HK-2 (cell line): ENCODE measurements at regions not wholly inside any gene's neighbourhood (a gene's known extent, or its start where the extent isn't known, plus 50 kb on each side); places are given as distances from the start of the nearest gene placed in this dataset.
"Not testable (repeated sequence)": the region's sequence is repeated elsewhere in the genome, so short reads cannot be mapped to it uniquely, and the experiment has no call there.

ENCODE experiments used
- DNase-seq: peaks from one replicate; pipeline ENCODE4 v3.0.0-alpha.2; 2018; ENCODE audit not compliant: unreplicated experiment

DNA sequence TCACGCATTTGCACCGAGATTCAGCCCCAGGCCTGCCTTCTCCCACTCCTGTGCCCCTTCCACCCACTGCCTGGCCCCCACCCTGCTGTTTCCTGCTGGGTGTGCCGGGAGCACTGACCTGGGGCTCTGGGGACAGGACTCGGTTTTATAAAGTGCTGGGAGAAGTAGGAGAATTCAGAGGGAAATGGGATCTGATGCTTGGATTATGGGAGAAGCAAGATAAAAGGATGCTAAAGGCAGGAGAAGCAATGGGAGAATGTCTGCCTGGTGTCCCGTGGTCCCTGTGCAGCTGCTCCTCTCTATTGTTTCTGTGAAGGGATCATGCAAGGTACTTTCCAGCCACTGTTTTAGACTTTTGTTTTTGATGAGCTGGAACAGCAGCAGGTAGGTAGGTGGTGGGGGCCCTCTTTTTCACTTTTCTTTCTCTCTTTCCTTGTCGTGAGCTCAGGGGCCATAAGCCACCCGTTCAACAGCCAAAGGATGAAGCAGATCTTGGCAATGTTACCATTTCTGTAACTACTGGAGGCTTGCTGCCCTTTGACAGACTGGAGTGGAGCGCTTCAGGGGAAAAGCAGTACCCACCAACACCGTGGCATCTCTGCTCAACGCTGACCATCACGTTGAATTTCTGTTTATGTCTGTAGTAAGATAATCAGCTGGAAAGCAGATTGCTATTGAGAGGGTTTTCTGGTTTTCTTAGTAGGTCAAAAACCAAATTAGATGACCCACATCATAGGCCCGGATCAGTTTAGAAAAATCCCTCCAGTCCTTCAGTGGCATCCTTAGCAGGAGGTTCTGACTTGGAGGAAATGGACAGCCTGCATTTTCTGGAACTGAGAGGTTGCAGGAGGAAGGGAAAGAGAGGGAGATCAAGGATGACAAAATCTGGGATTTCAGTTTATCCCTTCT is 63.8 kb upstream of the ENPP6 start:
- no peak for DNase-seq

DNA sequence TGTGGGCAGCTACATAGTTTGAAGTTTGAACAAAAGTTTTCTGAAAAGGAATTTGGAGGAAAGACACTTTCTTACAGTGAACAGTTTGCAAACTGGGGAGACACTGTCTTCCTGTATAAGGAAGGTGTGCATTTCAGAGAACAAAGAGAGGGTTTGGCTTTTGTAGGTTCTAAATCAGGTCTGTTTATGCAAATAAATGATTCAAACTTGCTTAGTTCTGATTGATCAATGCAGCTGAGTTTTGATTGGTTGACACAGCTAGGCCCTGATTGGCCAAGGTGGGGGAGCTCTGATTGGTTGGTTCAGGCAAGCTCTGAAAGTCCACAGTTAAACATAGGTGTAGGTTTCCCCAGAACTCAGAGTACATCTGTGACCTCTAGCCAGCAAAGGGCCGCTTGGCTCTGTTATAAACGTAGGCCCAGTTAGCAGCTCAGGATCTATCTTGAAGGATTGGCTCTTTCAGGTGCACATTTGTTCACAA is 63.0 kb upstream of the ENPP6 start:
- DNase-seq, result no peak

- DNase-seq, result no peak
Measured at GRCh38 chr4:184280137-184280536, 62.5 kb upstream of the ENPP6 start.

GRCh38 chr4:184279496-184280061 is 61.9 kb upstream of the ENPP6 start:
- DNase-seq, result no peak

- not testable (repeated sequence) for DNase-seq
Measured at GRCh38 chr4:184277769-184278168, 60.1 kb upstream of the ENPP6 start.

DNA sequence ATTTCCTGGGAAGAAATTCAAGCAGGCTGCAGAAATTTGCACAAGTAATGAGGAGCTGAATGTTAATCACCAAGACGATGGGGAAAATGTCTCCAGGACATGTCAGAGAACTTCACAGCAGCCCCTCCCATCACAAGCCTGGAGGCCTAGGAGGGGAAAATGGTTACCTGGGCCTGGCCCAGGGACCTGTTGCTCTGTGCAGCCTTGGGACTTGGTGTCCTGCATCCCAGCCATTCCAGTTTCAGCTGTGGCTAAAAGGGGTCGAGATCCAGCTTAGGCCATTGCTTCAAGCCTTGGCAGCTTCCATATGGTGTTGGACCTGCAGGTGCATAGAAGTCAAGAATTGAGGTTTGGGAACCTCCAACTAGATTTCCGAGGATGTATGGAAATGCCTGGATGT is 59.3 kb upstream of the ENPP6 start:
- not testable (repeated sequence) for DNase-seq

GRCh38 chr4:184276346-184276745 is 58.7 kb upstream of the ENPP6 start:
- not testable (repeated sequence) for DNase-seq

GRCh38 chr4:184275766-184276165 is 58.1 kb upstream of the ENPP6 start:
- peak; percentile 41 for DNase-seq

DNA sequence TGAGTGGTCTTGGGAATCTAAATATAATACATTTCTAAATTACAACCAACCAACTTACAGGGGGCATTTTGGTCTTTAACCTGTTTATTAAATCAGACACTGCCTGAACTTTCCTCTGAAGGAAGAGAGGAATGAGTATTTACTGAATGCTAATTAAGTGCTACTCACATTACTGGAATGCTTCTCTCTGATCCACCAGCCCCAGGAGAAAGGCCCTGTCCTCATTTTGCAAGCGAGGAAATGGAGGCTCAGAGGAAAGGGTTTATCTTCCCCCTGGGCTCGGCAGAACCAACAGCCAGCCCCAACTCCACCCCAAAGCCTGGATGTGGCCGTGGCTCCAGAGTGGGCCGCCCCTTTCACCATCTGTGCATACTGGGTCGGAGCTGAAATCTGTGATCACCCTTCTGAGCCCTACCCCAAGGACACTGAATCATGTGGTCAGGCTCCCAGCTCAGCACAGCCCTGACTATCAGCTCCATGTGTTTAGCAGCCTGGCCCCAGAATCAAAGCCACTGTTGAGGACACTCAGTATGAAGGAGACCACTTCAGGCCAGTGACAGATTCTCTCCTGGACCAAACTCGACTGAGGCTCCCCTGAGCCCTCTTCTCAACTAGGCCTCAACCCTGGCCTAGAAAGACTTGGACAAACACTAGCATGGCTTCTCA is 56.7 kb upstream of the ENPP6 start:
- no peak for DNase-seq

- no peak for DNase-seq
Measured at GRCh38 chr4:184273166-184274147, 55.8 kb upstream of the ENPP6 start.

- no peak for DNase-seq
Measured at GRCh38 chr4:184270808-184271413, 53.2 kb upstream of the ENPP6 start.

DNA sequence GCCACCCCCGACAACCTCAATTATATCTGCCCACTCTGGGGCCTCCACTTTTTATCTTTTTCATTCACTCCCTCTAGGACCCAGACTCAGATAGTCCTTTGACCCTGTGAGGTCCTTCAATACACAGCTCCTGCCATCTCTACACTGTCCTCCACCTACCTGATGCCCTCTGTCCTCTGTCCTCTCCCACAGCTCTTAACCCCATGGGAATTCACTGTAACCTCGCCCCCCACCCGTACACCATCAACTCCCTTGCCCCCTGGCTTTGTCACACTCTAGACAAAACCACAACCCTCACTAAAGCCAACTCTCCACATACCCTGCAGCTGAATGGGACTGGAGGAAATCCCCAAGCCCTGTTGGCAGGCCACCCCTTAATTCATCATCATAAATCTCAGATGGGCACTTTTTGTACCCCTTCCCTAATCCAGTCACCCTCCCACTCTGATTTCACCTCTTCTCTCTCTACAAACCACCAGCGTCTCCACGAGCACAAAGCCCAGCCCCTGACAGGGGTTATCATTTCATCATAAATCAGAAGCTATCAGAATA is 52.3 kb upstream of the ENPP6 start:
- DNase-seq, result no peak

DNA sequence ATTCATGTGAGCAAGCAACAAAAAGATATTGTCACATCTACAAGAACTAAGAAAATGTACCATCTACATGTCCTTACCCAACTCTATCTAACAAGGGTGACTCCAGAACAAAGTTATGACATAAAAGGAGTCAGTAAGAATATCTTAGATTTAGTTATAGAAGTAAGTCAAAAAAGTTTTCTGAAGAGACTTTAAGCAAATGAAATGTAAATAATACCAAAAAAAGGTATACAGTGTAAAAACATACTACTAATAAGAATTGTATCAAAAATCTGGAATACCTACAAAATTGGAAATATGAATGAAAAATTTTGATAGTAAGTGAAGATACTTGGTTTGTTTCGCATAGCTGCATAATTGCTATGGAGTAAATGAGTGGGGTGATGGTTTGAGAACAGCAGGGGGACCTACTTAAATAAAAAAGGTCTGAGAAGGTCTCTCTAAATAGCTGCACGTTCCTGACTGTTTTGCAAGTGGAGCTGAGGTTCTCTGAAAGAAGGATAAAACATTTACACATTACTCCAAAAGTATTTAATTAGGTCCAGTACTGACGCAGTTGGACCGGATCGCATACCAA is 51.0 kb upstream of the ENPP6 start:
- no peak for DNase-seq

DNA sequence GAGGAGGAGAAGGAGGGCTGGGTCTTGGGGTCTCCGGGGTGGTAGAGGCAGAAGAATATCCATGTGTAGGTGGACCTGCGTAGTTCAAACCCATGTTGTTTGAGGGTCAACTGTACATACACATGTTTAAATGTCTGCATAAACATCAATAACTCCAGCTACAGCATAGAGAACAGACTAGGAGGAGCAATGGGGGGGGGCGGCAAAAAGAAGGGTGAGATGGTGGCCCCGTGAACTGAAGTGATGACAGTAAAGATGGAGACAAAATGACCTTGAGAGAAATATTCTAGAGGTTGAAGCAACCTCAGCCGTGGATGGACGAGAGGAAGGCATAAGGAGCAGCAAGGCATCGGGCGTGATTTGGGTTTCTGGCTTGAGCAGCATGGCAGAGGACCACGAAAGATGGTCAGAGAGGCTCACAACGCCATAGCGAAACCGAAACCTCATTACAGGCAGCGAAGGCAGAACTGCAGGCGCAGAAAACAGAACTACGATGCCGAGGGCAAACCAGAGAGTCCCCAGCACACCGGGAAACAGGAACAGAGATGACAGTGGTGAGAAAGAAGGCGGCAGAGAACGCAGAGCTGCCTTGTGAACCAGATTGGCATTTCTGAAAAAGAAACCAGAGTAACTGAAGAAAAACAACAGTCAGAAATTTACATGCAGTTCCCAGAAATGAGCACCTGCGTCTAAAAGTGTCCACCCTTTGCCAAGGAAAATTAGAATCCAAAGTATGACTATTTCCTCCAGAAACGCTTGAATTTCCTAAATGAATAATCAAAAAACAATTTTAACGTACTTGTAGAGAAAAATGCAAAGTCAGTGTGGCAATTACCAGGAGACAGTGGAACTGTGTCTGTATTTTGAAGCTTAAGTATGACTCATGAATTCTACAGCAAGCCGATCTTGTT is 50.3 kb upstream of the ENPP6 start:
- no peak for DNase-seq
